GM12878 (cell line): ENCODE measurements at regions not wholly inside any gene's neighbourhood (a gene's known extent, or its start where the extent isn't known, plus 50 kb on each side); places are given as distances from the start of the nearest gene placed in this dataset.

ENCODE experiments used
- BMI1 ChIP-seq: fragments of 450-650 bp; IDR thresholded peaks from 2 replicates; pipeline ENCODE4 v1.6.1; 2016; ENCODE audit warnings: mild to moderate bottlenecking, moderate library complexity, borderline replicate concordance
- CTCF ChIP-seq, 3 experiments: IDR thresholded peaks in 2 of 3; conservative IDR thresholded peaks in 1 of 3; 2 replicates each; pipeline ENCODE4 v1.5.1; 2011; ENCODE audit warnings: low read depth in 3 of 3, low read length in 3 of 3, mild to moderate bottlenecking in 3 of 3, control low read depth in 2 of 3, moderate library complexity in 2 of 3, inconsistent platforms in 1 of 3, mixed read lengths in 1 of 3; ENCODE audit not compliant: control insufficient read depth in 2 of 3, insufficient read depth in 1 of 3; ENCODE audit errors: extremely low read depth in 1 of 3
- EP300 ChIP-seq, 2 experiments: fragments of 150-350 bp in 1 of 2; IDR thresholded peaks; 2 replicates each; pipeline ENCODE4 v1.6.1; 2011 to 2012; ENCODE audit warnings: low read depth in 2 of 2, low read length in 2 of 2, borderline replicate concordance in 1 of 2, improper control_type of control experiment in 1 of 2, inconsistent platforms in 1 of 2; ENCODE audit not compliant: control insufficient read depth in 1 of 2
- FOXK2 ChIP-seq: fragments of 450-650 bp; IDR thresholded peaks from 2 replicates; pipeline ENCODE4 v1.6.1; 2017; ENCODE audit warnings: mild to moderate bottlenecking, moderate library complexity
- MEF2A ChIP-seq: IDR thresholded peaks from 2 replicates; pipeline ENCODE4 v1.6.1; 2011; ENCODE audit warnings: low read depth, mild to moderate bottlenecking, low read length, moderate library complexity; ENCODE audit not compliant: insufficient read depth
- SREBF1 ChIP-seq: IDR thresholded peaks from 2 replicates; pipeline ENCODE4 v1.6.1; 2012; ENCODE audit warnings: mild to moderate bottlenecking, low read length
- TAF1 ChIP-seq: IDR thresholded peaks from 2 replicates; pipeline ENCODE4 v1.6.1; 2011; ENCODE audit warnings: mild to moderate bottlenecking, low read depth, low read length, borderline replicate concordance
- YY1 ChIP-seq: IDR thresholded peaks from 2 replicates; pipeline ENCODE4 v1.6.1; 2011; ENCODE audit warnings: low read depth, mild to moderate bottlenecking, low read length

- TF ChIP-seq EP300 (IDR thresholded peaks at IDR 0.05; ENCODE audit: borderline replicate concordance in 1 of 2, control insufficient read depth in 1 of 2, low read depth in 2 of 2, low read length in 2 of 2) (no peak), CTCF (IDR thresholded peaks at IDR 0.05 in 2 of 3, conservative IDR thresholded peaks at IDR 0.05 in 1 of 3; ENCODE audit: control insufficient read depth in 2 of 3, extremely low read depth in 1 of 3, insufficient read depth in 1 of 3, low read depth in 3 of 3, low read length in 3 of 3) (no peak), YY1 (no peak), FOXK2 (no peak), BMI1 (no peak), SREBF1 (no peak), TAF1 (no peak), MEF2A (no peak)
Observed at GRCh38 chr7:25879799-25880198, 272.2 kb upstream of the NFE2L3 start.
